Transverse colon (tissue), 4 donors: ENCODE measurements at regions not wholly inside any gene's neighbourhood (a gene's known extent, or its start where the extent isn't known, plus 50 kb on each side); places are given as distances from the start of the nearest gene placed in this dataset.

Experiments used
- POLR2A ChIP-seq: fragments of 450-650 bp; IDR thresholded peaks from one replicate; pipeline ENCODE4 v1.6.1; 2016; ENCODE audit warnings: antibody characterized with exemption, mild to moderate bottlenecking, moderate library complexity
- POLR2AphosphoS5 ChIP-seq, 3 donors: sonication (generic); formaldehyde crosslinking; IDR thresholded peaks; one replicate each; pipeline ENCODE4 v1.6.1; 2016; ENCODE audit warnings: antibody characterized with exemption in 3 of 3
- TF ChIP-seq, protein P1 (sequence below), 5 experiments: fragments of 200-600 bp in 3 of 5; fragments of 450-650 bp in 2 of 5; sonication (generic) in 3 of 5; IDR thresholded peaks; 1 replicate in 2 of 5; 2 replicates in 3 of 5; pipeline ENCODE4 v1.5.1; 2016 to 2017; ENCODE audit warnings: antibody characterized with exemption in 5 of 5, inconsistent platforms in 3 of 5, mild to moderate bottlenecking in 2 of 5, moderate library complexity in 1 of 5

DNA sequence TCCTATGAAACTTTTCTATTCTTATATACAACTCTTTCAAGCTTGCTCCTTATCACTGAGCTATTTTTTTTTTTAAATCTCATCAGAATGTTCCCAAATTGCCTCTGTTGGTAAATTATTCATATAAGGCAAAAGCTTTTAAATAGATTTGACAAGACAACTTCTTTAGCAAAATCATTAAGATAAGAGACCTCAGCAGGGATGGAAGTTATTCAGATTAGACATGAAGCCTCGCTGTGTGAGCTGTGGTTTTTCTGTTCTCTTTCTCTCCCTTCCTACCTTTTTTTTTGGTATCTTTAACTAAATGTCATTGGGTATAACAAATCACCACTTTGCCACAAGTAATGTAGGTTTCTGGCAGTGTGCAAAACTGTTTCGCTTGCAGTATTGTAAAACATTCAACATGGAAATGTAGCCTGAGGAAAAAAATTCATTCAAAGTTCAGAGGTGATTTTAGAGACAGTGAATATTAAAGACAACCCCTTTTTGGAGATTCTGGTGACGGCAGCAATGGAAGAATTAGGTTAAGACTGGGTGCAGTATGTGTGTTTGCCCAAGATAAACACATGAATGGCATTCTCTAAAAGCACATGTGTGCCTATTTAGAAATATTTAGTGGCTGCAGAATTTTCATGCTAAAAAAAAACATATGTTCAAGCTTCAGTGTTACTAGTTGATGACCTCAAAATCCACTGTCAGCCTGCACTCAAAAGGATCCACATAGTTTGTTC, 467.1 kb downstream of the ZNF608 start:
- no peak for TF ChIP-seq POLR2AphosphoS5 (IDR thresholded peaks at IDR 0.05)
- TF ChIP-seq, protein P1, sequence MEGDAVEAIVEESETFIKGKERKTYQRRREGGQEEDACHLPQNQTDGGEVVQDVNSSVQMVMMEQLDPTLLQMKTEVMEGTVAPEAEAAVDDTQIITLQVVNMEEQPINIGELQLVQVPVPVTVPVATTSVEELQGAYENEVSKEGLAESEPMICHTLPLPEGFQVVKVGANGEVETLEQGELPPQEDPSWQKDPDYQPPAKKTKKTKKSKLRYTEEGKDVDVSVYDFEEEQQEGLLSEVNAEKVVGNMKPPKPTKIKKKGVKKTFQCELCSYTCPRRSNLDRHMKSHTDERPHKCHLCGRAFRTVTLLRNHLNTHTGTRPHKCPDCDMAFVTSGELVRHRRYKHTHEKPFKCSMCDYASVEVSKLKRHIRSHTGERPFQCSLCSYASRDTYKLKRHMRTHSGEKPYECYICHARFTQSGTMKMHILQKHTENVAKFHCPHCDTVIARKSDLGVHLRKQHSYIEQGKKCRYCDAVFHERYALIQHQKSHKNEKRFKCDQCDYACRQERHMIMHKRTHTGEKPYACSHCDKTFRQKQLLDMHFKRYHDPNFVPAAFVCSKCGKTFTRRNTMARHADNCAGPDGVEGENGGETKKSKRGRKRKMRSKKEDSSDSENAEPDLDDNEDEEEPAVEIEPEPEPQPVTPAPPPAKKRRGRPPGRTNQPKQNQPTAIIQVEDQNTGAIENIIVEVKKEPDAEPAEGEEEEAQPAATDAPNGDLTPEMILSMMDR (IDR thresholded peaks at IDR 0.05), result no peak
- no peak for TF ChIP-seq POLR2A
